Right atrium auricular region (tissue), 2 donors: ENCODE measurements at regions not wholly inside any gene's neighbourhood (a gene's known extent, or its start where the extent isn't known, plus 50 kb on each side); places are given as distances from the start of the nearest gene placed in this dataset.
"Not testable (repeated sequence)": the region's sequence is repeated elsewhere in the genome, so short reads cannot be mapped to it uniquely, and the experiment has no call there.

Experiments
- DNase-seq: peaks from one replicate; pipeline ENCODE4 v3.0.0-alpha.2; 2019; ENCODE audit warnings: low spot score
- H3K27ac ChIP-seq, 2 donors: fragments of 200-600 bp; sonication (generic); 1 replicate in 1 of 2; 2 replicates in 1 of 2; pipeline ENCODE4 v1.5.1; 2016 to 2019
- H3K27me3 ChIP-seq, 2 donors: fragments of 200-600 bp; sonication (generic); one replicate each; pipeline versions ENCODE4 v1.5.1 to v1.6.0; 2017 to 2019
- H3K36me3 ChIP-seq: fragments of 200-600 bp; sonication (generic); one replicate; pipeline ENCODE4 v1.5.1; 2016
- H3K4me1 ChIP-seq, 2 donors: fragments of 200-600 bp; sonication (generic); one replicate each; pipeline versions ENCODE4 v1.5.1 to v1.6.0; 2017 to 2019
- H3K4me3 ChIP-seq, 2 donors: fragments of 200-600 bp; sonication (generic); 1 replicate in 1 of 2; 2 replicates in 1 of 2; pipeline ENCODE4 v1.5.1; 2017 to 2019; ENCODE audit warnings: mild to moderate bottlenecking in 1 of 2, moderate library complexity in 1 of 2
- H3K9me3 ChIP-seq, 2 donors: fragments of 200-600 bp; sonication (generic); one replicate each; pipeline ENCODE4 v1.5.1; 2019
- CTCF ChIP-seq, 2 donors: fragments of 200-600 bp; sonication (generic); IDR thresholded peaks; one replicate each; pipeline ENCODE4 v1.5.1; 2019; ENCODE audit warnings: antibody characterized with exemption in 2 of 2

DNA sequence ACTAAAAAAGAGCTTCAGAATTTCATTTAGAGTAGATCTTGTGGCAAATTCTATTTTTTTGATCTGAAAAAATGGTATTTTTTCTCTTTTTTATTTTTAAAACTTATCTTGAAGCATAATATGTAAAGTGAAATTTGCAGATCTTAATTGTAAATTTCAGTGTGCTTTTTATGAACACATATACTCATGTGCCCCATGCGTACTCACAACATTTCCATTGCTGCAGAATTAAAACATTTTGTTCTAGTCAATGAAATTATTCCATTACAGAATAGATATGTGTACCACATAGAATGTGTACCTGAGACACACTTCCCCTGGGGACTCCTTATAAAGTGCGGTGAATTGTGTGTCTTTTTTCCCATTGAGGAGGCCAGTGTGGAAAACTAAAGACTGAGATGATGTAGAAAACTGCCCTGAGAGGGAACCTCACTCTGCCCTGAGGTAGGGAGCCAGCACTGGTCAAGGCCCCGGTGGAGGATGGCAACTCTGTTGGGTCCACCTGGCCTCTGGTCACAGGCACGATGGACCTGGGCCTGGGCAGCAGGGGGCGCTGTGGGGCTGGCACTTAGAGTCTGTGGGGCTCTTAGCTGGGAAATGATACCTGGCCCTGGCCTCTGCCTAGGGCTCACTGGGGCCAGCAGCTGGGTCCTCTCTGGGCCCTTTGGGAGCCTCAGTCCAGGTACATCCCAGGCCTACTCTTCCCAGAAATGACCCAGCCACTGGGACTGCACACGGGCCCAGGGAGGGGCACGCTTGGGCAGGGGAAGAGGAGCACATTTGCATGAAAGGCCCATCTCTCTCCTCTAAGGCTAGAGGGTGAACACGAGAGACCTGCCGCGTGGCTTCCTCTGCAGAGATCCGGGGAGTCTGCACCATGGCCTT lies 77.9 kb upstream of the TOP3B start:
- no peaks in the 10 kb centered on the region for H3K36me3 ChIP-seq
- no peak overlapping the region for H3K4me3 ChIP-seq
- H3K27me3 ChIP-seq, result no peaks in the 10 kb centered on the region
- peak in 1 of 2 donors; percentile 65 for TF ChIP-seq CTCF (IDR thresholded peaks at IDR 0.05)
- H3K4me1 ChIP-seq, result peaks cover 0 to 10% of the 10 kb centered on the region in 2 donors
- no peak for DNase-seq
- no peaks in the 10 kb centered on the region for H3K9me3 ChIP-seq
- peak overlapping the region; percentile 51 to 77 for H3K27ac ChIP-seq

GRCh38 chr22:22059291-22060002 lies 76.9 kb upstream of the TOP3B start:
- H3K27me3 ChIP-seq, result no peaks in the 10 kb centered on the region
- no peak for DNase-seq

DNA sequence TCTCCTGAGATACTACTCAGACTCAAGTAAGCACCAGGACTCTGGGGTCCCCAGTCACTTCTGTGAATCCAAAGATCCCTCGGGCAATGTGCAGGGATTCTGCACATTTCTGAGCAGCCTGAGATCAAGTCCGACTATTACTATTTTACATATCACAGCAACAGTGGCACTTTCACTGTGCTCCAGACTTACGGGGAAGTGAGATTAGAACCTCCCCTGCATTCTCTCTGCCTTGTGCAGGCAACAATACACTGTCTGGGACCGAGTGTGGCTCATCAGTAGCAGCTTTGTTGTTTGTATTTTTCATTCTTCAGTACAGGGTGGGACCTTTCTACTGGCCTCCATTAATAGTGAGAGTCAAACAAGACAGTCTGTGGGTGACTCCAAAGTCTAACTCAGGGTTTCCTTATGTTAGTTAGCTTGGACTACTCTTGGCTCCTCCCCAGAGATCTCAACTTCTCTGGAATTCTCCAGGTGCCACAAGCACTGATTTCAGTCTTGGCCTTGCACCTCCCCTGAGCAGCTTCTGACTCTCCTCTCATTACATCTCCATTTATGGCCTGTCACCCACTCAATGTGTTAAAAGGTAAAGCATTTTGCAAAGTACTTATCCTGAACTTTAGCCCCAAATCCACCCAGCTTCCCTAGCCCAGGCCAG lies 76.2 kb upstream of the TOP3B start:
- TF ChIP-seq CTCF (IDR thresholded peaks at IDR 0.05), result no peak

More at GRCh38 chr22:22059291-22060002, 76.9 kb upstream of the TOP3B start:
- no peak for TF ChIP-seq CTCF (IDR thresholded peaks at IDR 0.05)
- H3K9me3 ChIP-seq, result no peaks in the 10 kb centered on the region
- peaks cover 0 to 10% of the 10 kb centered on the region in 2 donors for H3K4me1 ChIP-seq
- no peak overlapping the region for H3K27ac ChIP-seq
- H3K36me3 ChIP-seq, result no peaks in the 10 kb centered on the region
- H3K4me3 ChIP-seq, result no peak overlapping the region

GRCh38 chr22:22057617-22058378 lies 75.2 kb upstream of the TOP3B start:
- no peak overlapping the region for H3K27ac ChIP-seq
- no peak overlapping the region for H3K4me3 ChIP-seq
- DNase-seq, result no peak
- peaks cover 0 to 10% of the 10 kb centered on the region in 2 donors for H3K4me1 ChIP-seq
- no peaks in the 10 kb centered on the region for H3K9me3 ChIP-seq
- no peaks in the 10 kb centered on the region for H3K27me3 ChIP-seq
- TF ChIP-seq CTCF (IDR thresholded peaks at IDR 0.05), result no peak
- no peaks in the 10 kb centered on the region for H3K36me3 ChIP-seq

More for the DNA sequence above, 76.2 kb upstream of the TOP3B start:
- H3K36me3 ChIP-seq, result no peaks in the 10 kb centered on the region
- no peak overlapping the region for H3K4me3 ChIP-seq
- no peaks in the 10 kb centered on the region for H3K27me3 ChIP-seq
- DNase-seq, result no peak
- H3K27ac ChIP-seq, result no peak overlapping the region
- H3K4me1 ChIP-seq, result peaks cover 0 to 10% of the 10 kb centered on the region in 2 donors
- no peaks in the 10 kb centered on the region for H3K9me3 ChIP-seq

DNA sequence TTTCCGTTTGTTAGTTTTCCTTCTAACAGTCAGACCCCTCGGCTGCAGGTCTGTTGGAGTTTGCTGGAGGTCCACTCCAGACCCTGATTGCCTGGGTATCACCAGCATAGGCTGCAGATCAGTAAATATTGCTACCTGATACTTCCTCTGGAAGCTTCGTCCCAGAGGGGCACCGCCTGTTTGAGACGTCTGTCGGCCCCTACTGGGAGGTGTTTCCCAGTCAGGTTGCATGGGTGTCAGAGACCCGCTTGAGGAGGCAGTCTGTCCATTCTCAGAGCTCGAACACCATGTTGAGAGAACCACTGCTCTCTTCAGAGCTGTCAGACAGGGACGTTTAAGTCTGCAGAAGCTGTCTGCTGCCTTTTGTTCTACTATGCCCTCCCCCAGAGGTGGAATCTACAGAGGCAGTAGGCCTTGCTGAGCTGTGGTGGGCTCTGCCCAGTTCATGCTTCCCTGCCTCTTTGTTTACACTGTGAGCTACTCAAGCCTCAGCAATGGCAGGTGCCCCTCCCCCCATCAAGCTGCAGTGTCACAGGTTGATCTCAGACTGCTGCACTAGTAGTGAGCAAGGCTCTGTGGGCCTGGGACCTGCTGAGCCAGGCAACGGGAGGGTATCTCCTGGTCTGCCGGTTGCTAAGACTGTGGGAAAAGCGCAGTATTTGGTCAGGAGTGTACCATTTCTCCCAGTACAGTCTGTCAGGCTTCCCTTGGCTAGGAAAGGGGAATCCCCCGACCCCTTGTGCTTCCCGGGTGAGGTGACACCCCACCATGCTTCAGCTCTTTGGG lies 74.4 kb upstream of the TOP3B start:
- H3K4me3 ChIP-seq, H3K27me3 ChIP-seq, H3K27ac ChIP-seq, H3K36me3 ChIP-seq, DNase-seq, H3K9me3 ChIP-seq: not testable (repeated sequence)
- H3K4me1 ChIP-seq, result peaks cover 0 to 10% of the 10 kb centered on the region in 2 donors

DNA sequence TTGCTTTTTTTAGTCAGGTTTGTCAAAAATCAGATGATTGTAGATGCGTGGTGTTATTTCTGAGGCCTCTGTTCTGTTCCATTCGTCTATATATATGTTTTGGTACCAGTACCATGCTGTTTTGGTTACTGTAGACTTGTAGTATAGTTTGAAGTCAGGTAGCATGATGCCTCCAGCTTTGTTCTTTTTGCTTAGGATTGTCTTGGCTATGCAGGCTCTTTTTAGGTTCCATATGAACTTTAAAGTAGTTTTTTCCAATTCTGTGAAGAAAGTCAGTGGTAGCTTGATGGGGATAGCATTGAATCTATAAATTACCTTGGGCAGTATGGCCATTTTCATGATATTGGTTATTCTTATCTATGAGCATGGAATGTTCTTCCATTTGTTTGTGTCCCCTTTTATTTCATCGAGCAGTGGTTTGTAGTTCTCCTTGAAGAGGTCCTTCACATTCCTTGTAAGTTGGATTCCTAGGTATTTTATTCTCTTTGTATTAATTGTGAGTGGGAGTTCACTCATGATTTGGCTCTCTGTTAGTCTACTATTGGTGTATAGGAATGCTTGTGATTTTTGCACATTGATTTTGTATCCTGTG lies 70.1 kb upstream of the TOP3B start:
- not testable (repeated sequence) for H3K27ac ChIP-seq, H3K27me3 ChIP-seq, H3K9me3 ChIP-seq, DNase-seq, H3K4me1 ChIP-seq, H3K4me3 ChIP-seq, H3K36me3 ChIP-seq

DNA sequence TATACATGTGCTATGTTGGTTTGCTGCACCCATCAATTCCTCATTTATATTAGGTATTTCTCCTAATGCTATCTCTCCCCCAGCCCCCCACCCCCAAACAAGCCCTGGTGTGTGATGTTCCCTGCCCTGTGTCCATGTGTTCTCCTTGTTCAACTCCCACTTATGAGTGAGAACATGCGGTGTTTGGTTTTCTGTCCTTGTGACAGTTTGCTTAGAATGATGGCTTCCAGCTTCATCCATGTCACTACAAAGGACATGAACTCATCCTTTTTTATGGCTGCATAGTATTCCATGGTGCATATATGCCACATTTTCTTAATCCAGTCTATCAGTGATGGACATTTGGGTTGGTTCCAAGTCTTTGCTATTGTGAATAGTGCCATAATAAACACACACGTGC lies 68.4 kb upstream of the TOP3B start:
- not testable (repeated sequence) for H3K27ac ChIP-seq, H3K9me3 ChIP-seq, DNase-seq

More for the DNA sequence above, 68.4 kb upstream of the TOP3B start:
- not testable (repeated sequence) for H3K4me3 ChIP-seq, H3K4me1 ChIP-seq, H3K27me3 ChIP-seq, H3K36me3 ChIP-seq
